NCI-H2196 (cell line): ENCODE measurements at regions not wholly inside any gene's neighbourhood (a gene's known extent, or its start where the extent isn't known, plus 50 kb on each side); places are given as distances from the start of the nearest gene placed in this dataset.

Experiments used
- DNase-seq: peaks from one replicate; lab custom pipeline; 2025; ENCODE audit not compliant: unreplicated experiment; lab: John Stamatoyannopoulos, UW

DNA sequence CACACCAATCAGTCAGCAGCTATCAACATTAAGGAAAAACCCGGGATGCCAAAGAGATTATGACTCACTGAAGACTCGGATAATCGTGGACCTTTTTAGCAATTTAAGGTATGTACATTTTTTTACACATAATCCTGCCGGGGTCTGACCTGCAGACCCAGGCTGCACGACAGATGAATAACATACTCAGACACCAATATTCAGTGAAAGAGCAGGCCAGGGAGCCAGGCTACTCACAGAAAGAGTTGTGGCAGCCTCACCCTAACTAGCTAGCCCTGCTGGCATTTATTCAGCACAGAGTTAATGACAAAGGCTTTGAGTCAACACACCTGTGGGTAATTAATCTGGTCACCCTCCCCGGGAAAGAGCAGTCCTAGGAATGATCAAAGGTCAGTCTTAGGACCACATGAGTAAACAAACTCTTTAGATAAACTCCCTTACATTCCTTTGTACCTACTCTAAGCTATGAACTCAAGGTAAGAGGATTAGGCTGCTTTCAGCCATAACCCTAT is 727.5 kb downstream of the TBL1XR1 start:
- no peak for DNase-seq

DNA sequence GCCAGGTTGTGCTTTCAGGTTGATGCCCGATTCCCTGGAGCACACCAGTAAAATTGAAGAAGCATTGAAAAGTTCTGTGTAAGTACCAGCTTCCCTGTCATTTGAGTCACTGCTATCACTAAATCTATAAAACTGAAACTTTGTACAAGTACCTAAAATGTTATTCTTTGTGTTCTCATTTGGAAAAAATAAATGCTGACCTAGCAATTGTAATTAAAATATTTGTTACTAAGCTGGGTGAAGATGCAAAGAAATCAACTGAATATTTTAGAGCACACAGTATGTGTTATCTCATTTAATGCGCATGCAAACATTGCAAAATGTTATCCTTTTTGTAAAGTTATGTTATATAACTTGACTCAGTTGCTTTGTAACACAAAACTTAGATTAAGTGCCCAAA is 733.7 kb downstream of the TBL1XR1 start:
- DNase-seq = no peak

DNA sequence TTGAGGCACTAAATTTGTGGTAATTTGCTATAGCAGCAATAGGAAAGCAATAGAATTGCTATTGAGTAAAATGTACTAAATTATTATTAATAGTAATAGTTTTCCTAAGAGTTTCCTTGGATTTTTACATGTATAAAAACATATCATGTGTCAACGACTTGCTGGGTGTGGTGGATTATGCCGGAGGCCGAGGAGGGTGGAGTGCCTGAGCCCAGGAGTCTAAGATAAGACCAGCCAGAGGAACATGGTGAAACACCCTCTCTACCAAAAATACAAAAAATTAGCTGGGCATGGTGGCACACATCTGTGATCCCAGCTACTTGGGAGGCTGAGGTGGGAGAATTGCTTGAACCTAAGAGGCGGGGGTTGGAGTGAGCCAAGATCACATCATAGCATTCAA is 749.9 kb downstream of the TBL1XR1 start:
- DNase-seq = no peak

- no peak for DNase-seq
Measured at GRCh38 chr3:176442326-176442725, 755.0 kb downstream of the TBL1XR1 start.

- DNase-seq = no peak
Measured at GRCh38 chr3:176439729-176440128, 757.6 kb downstream of the TBL1XR1 start.

DNA sequence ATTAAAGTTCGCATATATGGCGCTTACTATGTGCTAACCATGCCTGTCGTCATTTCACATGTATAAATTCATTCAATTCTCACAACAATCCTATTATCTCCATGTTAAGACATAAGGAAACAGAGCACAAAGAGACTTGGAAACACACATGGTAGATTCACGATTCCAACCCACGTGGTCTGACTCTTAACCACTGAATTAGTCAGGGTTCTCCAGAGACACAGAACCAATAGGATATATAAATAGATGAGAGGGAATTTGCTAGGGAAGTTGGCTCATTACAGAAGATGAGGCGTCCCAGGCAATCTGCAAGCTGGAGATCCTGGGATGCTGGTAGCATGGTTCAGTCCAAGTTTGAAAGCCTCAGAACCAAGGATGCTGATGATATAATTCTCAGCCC is 765.3 kb downstream of the TBL1XR1 start:
- DNase-seq = no peak

DNA sequence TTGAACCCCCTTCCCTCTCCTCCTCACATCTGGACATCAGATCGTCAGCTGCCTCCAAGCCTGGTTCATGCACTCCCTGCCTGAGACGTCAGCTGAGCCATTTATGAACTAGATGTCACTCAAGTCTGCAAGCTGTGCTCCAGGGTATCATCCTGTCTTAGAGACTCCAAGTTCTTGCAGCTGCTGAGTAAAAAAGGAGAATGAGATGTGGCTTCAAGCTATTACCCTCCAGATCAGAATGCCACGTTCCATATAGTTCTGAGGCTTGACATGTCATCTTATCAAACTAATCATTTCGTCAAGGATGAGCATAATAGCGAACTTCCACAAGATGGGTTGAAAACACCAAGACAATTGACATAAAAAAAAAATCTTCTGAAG is 766.3 kb downstream of the TBL1XR1 start:
- DNase-seq = no peak

DNA sequence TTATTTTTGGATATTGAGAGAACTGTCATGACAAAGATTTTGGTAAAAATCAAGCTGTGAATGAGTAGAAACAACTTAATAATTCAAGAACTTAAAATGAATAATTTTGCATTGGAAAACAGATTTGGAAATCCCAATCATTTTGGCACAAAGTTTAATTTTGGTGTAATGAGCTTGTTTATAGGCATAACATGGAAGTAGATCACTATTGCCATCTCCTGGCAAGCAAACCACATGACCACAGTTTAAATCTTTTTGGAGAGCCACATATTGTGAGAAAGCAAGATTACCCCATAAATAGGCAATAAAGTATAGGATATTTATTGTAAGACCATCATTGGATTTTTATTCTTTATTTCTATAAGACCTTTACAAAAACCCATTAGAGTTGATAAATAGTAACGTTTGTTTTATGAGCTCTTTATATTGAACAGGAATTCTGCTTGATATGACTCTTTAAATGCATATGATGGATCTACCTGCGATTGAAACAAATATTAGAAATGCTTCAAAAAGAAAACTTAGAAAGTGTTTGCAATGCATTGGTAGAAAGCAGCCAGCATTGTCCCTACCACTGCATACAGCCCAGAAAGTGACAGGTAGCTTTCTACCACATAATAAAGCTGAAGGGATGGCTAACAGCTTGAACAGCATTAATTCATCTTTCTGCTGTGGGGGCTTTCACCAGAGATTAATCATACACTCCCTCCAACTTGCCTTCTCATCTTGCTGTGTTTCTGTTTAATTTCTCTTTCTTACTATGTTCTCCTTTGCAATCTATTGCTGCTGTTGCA is 766.8 kb downstream of the TBL1XR1 start:
- DNase-seq = peak; percentile 15

DNA sequence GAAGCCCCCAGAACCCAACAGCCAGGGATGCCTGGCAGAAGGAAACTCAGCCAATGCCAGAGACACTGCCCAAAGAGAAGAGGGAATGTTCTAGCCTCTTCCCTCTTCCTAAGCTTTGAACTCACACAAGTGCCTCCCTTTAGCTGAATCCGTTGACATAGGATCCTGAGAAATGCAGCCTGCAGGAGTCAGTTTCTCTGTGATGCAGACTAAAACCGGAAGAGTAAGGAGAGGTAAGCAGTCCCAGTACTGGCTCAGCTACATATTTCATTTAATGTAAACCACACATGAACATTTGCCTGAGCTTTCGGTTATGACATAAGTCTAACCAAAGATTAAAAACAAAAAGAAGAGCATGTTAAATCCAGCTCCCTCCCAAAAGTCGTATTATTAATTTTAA is 768.7 kb downstream of the TBL1XR1 start:
- DNase-seq = no peak

DNA sequence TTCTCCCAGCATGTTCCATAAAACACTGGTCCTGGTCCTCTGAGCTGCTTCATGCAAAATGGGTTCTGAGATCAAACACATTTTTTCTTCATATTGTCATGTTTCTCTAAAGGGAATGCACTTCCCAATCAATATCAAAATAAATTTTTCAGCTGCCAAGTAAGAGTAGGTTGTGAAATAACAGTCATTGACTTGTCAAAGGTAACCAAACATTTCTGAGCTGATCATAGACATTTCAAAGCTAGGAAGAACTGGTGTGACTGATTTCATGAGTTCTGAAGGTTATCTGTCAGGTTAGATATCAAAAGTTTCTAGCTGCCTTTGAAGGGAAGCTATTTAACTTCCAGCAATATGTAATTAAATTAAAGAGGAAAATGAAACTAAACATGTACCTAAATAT is 770.9 kb downstream of the TBL1XR1 start:
- DNase-seq = no peak

DNA sequence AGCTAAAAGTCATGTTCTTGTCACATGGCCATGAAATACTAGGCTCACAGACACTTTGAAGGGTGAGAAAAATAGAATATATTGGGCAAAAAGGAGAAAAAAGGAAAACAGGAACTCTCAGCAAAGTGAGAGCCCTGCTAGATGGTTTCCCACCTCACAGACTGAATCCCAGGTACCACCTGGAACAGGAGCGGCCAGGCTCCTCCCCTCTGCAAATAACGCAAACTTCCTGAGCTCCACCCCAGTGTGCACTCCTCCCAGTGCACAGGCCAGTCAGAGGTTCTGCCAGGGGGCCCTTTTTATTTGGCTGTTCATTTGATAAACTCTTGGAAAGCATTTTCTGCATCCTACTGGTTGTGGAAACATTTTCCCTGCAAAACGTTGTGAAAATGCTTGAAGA is 780.4 kb downstream of the TBL1XR1 start:
- DNase-seq = no peak

- DNase-seq = no peak
Measured at GRCh38 chr3:176415661-176416295, 781.5 kb downstream of the TBL1XR1 start.

- DNase-seq = no peak
Measured at GRCh38 chr3:176412771-176413170, 784.5 kb downstream of the TBL1XR1 start.

- DNase-seq = no peak
Measured at GRCh38 chr3:176403531-176403930, 793.8 kb downstream of the TBL1XR1 start.

DNA sequence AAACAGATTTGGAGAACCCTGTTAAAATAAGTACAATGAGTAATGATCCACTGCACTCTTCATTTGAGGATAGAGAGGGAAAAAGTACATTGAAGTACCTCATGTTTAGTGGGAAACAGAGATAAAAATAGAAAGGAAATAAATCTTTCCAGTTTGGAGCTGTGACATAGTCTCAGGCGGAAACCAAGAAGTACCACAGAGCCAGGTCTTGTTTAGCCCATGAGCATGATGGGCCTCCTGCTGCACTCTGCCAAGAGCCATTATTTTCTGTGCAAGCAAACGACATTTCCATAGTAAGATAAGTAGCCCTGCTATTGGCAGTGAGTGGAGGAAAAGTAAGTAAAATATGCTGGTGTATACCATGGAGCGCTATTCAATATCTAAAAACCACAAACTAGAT is 796.1 kb downstream of the TBL1XR1 start:
- no peak for DNase-seq

GRCh38 chr3:176399193-176399592 is 798.1 kb downstream of the TBL1XR1 start:
- DNase-seq = no peak

DNA sequence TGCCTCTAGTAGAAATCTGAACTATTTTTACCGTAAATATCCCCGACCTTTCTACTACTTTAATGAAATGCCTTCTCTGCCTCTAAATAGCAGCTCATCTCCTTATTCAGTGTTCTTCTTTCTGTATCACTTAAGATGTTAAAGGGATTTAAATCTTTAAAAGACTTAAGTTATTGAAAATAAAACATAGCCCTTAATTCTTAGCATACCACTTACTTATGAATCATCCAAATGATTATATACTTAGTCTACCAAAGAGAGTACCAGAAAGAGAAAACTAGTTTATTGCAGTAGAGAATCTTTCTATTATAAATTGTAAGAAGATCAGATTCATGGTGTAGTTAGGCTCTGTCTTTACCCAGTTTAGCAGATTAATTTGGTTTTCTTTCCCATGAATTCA is 802.0 kb downstream of the TBL1XR1 start:
- DNase-seq = no peak

GRCh38 chr3:176378789-176379188 is 818.5 kb downstream of the TBL1XR1 start:
- DNase-seq = no peak

DNA sequence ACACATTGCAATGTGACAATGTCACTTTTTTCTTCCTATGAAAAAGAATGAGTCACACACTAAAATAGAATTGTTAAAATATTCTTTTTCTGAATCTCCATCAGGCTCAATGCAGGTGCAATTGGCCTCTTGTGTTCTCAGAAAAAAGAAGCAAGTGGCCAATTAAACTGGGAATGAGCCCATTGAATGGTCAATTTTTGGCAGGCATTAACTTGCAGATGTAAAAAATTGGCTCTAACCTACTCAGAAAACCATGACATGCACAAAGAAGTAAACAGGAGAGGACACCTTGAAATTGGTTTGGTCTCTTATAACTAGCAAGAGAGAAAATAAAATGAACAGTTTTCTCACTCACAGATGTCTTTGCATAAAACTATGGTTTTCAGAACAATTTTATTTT is 820.8 kb downstream of the TBL1XR1 start:
- DNase-seq = peak; percentile 5

- no peak for DNase-seq
Measured at GRCh38 chr3:176375519-176375918, 821.8 kb downstream of the TBL1XR1 start.

DNA sequence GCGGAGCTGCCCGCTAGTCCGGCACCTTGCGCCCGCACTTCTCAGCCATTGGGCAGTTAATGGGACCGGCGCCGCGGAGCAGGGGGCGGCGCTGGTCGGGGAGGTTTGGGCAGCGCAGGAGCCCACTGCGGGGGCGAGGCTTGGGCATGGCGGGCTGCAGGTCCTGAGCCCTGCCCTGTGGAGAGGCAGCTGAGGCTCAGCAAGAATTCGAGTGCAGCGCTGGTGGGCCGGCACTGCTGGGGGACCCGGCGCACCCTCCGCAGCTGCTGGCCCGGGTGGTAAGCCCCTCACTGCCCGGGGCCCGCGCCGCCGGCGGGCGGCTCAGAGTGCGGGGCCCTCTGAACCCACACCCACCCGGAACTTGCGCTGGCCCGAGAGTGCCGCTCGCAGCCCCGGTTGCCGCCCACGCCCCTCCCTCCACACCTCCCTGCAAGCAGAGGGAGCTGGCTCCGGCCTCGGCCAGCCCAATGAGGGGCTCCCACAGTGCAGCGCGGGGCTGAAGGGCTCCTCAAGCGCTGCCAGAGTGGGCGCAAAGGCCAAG is 835.0 kb downstream of the TBL1XR1 start:
- DNase-seq = no peak

DNA sequence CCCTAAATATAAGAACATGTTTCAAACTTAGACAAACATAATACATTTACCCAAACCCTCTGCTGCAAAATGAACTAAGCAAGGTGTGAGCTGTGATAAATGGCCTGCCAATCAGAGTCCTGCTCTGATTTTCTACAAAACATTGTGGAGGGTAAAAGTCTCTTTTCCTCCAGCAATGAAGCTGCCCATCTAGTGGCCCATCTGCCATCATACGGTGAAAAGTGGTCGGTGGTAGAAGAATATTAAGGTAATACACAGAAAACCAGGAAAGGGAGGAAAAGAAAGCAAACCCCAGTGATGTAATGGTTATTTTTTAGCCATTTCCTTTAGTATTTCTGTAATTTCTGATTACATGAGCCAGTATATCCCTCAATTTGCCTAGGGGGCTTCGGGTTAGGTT is 838.1 kb downstream of the TBL1XR1 start:
- DNase-seq = no peak
